GM21723 (cell line): ENCODE measurements at regions not wholly inside any gene's neighbourhood (a gene's known extent, or its start where the extent isn't known, plus 50 kb on each side); places are given as distances from the start of the nearest gene placed in this dataset.

Experiments used
- ATAC-seq: cut with Tn5 transposase; IDR thresholded peaks from one replicate; pipeline ENCODE4 v1.9.1; 2021; ENCODE audit warnings: mild to moderate bottlenecking, moderate library complexity; ENCODE audit not compliant: unreplicated experiment

DNA sequence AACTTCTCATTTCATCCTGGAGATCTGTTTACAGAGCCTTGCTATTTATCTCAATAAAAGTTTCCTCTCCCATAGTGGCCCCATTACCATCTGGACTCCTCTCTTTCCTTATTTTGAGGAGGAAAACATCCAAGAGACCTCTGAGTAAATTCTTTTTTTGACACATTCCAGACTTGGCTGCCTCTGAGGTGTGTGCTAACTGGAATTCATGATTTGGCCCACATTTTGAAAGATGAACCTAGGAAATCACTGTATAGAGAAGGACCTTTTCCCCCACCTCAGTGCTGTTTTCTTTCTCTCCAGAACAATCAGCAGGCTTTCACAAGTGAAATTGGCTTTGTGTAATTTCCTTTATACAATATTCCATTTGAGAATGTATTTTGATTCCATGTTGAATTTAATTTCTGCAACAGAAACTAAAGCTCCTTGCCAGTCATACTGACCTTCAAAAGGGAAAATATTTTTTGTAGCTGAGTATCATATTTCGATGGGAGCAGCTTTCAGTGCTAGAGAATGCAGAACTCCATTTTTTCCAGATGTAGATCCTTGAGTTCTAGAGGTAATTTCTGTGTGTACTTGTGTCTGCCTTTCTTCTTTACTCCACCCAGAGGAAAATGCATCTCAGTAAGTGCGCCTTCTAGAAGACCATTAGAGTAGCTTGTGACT is 244.9 kb upstream of the RGS6 start:
- no peak for ATAC-seq

DNA sequence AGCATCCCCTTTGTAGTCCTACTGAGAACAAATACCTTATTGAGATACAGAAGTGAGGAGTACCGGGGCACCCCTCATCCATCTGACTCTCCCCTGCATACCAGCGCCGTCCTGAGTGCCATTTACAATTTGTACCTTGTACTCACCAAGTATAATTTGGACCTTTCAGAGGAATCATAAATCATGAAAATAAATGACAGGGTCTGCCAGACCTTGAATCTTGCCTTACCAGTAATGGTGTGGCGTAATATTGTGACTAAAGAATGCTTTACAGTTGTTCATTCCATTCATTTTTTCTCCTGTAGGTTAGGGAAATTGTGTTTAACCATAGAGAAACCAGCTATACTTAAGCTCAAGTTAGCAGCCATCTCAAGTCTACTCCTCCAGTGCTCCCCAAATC is 243.7 kb upstream of the RGS6 start:
- no peak for ATAC-seq

DNA sequence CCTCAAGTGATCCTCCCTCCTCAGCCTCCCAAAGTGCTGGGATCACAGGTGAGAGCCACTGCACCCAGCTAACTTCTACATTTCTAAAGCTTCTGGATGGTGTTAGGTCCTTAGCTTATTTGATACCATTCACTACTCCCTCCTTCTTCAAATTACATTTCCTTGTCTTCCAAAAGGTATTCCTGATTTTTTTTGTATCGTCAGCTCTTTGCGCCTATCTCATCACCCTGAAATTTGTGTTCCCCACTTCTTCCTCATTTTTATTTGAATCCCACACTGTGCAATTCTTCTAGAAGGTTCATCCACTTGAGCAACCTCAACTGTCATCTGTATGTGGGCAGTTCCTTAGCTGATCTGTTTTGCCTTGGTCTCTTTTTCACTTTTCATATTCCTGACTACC is 241.8 kb upstream of the RGS6 start:
- no peak for ATAC-seq

DNA sequence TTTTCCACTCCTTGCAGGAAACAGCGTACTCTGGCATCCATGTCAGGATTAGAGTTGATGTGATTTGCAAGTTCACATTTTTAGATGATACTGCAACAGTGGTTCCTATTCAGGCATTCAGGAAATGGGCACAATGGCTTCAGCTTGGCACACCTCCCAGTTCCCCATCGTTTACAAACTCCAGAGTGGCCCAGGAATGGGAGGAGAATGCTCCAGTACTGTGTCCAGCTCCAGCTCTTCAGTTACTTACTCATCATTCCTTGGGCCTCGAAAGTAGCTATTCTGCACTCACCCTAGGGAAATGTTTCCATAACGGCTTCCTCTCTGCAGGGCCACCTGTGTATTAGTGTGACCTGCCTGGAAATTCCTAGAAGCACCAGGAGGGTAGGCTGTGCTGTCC is 239.7 kb upstream of the RGS6 start:
- ATAC-seq, result no peak

DNA sequence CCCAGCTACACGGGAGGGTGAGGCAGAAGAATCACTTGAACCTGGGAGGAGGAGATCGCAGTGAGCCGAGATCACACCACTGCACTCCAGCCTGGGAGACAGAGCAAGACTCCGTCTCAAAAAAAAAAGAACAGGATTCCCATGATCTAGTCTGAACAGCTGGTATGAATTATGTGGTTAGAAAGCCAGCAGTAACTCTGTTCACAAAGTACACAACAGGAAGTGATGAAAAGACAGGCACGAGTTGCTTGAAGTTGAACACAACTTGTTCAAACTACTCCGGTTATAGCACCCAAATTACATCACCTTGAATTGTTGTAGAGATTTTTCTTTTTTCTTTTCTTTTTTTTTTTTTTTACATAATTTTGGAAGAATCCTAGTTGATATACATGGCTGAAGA is 238.8 kb upstream of the RGS6 start:
- no peak for ATAC-seq

DNA sequence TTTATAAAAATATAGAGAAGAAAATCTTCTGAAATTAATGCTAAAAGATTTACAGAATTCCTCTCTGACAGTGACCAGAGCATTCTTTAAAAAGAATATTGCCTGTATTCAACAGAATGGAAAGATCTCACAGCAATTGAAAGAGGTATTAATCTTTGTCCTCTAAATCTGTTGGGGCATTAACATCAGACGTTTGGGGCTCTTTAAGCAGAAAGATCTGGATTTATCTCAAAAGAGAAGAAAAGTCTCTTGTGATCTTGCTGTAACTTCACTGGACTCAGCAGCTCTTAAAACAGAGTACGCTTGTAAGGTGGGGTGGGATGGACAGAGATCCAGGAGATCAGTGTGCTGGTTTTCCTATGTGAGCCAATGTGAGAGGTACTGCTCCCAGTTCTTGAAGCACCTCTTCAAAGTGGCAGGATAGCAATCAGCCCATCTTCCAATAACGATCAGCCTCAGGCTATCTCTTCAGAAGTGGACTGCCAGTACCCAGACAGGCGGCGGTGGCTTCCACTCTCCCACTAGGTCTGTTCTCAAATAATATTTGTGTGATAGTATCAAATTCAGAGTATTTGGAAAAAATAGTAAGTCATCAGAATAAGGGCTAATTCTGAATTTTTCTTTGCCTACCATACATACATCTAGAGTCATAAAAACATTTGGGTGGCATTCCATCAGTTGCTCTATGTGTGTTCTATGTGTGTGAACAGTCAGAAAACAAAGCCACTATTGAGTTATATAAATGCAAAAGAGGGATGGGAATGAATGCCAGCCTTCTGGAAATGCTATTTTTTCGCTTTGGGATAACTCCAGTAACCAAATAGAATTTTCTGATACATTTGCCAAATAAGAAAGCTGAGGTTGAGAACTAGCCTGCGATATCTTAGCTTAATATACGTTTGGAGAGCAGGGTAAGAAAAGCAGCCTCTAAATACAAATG is 237.4 kb upstream of the RGS6 start:
- ATAC-seq, result no peak

DNA sequence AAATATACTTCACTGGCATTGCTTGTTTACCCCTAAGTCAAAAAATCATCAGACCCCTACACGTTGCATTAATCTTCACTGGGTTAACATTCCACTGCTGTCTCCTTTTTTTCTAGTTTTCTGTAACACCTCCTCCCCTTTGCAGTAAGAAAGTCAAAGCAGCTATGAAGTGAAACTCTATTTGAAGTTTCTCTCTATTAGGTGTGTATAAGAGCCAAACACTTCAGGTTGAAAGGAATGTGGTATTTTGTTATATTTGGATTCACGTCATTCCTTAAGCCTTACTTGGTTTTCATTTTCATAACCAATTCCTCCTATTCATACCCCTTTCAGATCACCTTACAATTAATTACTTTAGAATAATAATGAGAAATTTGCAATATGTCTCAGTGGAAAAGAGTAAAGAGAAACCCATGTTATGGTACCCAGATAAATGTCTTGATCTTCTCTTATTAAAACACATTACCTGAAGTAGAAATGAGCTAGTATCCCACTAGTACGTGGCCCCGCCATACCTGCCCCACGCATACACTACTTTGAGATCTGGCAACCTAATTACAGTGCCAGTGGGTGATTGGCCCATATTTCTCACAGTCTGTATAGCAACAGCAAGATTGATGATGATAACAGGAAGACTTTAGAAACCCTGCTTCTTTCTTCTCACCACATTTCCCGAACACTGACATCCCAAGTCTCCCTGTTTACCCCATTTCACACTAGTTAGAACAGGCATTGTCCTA is 236.4 kb upstream of the RGS6 start:
- ATAC-seq, result no peak

DNA sequence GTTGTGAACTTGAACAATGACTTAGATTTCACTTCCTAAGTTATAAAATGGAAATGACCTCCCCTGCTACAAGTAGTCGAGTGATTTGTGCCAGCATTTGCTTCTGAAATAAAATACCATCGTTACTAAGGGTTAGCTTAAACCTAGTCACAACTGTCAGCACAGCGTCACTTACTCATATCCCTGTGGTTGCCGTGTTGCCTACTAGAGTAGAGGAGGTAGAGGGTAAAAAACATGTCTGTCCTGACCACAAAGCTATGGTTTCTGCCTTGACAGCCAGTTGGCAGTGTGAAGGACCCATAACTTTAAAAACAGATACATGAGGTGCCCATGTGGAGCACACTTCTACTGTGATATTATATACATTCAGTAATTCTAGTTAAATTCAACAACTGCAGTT is 234.2 kb upstream of the RGS6 start:
- no peak for ATAC-seq

DNA sequence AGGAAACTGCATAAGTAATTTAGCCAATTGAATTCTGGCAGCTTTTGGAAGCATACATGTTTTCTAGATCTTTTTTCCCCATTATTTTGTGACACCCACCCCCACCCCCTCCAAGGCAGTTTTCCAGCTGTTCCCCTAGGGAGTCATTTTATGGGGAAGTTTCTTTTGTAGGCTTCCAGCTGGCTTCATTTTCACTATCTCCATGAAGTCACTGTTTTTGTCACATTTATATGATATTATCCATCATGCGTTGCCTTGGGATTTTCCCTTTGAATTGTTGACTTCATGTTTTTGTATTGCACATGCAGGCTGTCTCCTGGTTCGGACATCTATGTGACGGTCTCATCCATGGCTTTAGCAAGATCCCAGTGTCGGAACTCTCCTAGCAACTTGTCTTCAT is 233.6 kb upstream of the RGS6 start:
- no peak for ATAC-seq

DNA sequence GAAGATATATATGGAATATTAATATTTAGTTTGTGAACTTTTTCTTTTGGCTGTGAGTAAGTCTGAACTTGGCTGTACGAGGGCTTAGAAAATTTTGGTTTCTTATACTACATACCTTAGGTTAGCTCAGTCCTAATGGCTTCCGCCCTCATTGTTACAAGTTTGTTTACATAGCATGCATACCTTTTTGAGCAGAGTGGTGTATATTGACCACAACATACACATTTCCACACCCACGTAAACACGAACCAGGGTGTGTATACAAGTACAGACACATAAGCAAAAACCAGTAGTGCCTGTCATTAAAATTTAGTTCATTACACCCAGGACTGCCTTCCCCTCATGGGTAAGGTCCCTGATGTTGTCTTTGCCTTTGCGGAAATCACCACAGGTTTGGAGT is 230.2 kb upstream of the RGS6 start:
- ATAC-seq, result no peak

DNA sequence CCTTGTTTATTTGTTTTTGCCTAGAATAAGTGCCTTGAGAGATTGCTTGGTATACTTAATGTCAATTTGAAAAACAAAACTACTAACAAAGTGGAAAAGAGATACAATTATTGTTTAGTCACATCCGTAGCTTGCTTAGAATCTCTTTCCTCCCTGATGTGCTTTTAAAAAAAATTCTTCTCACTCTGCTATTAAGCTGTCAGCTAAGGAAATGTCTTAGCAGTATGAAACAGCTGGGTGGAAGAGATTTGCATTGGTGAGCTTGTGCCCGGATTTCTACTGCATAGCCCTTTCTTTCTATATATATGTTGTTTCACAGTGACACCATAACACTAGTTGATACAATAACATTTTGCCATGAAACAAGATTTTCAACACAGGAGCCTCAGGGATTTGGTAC is 229.4 kb upstream of the RGS6 start:
- ATAC-seq, result no peak

DNA sequence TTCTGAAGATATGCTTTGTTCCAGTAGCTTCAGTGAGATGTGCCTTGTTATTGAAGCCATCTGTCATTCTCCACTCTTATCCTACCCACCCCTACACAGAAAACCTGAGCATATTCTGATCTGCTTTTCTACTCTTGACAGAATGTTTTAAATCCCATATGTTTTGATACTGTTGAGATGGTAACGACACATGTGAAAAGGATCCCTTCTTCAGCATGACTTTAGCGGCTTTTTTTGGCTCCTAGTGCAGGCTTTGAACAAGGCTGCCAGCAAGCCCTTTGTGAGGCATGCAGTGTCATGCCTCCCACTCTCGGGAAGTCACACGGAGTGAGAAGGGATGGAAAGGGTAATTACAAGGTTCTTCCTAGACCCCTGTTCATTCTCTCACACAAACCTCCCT is 228.8 kb upstream of the RGS6 start:
- ATAC-seq, result no peak

DNA sequence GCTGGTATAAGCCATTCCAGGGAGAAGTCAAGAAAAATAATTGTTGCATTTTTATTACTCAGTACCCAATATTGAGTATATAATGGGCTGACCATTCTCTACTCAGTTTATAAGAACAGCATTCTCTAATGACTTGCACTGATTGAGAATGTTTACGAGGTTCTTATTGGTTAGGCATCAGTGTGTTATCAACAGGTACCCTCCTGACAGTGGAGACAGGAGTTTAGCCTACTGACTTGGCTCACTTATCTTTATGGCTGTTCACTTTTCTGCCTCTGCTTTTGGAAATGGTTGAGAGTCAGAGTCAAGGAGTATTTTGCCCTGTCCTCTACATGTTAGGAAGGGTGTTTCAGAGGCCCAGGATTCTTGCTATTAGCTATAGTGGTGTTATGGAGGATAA is 228.0 kb upstream of the RGS6 start:
- no peak for ATAC-seq

DNA sequence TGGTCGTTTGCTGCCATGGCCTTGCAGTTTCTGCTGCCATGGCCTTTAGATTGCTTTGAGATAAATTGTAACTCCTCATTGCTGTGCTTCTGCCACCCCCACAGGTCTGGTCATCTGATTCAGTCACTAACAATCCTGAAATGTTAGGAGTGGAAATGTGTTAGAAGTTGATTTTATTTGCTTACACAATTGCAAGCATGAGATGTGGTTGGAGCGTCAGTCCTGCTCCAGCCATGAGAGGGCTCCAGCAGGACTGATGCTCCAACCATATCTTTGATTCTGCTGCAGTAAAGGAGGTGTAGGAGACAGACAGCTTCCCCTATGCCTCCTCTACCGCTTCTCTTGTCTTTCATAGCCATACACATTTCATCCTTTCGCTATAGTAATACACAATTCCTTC is 226.8 kb upstream of the RGS6 start:
- ATAC-seq, result no peak

DNA sequence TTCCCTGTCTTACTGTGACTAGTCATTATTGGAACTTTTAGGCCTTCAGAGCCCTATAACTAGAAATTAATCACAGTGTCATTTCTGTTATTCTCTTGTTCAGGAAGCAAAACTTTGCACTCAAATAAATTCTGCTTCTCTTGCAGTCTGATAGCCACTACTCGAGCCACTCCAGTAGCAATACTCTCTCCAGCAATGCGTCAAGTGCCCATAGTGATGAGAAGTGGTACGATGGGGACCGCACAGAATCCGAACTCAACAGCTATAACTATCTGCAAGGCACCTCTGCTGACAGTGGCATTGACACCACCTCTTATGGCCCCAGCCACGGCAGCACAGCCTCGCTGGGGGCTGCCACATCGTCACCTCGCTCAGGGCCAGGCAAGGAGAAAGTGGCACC is 223.2 kb upstream of the RGS6 start:
- no peak for ATAC-seq

DNA sequence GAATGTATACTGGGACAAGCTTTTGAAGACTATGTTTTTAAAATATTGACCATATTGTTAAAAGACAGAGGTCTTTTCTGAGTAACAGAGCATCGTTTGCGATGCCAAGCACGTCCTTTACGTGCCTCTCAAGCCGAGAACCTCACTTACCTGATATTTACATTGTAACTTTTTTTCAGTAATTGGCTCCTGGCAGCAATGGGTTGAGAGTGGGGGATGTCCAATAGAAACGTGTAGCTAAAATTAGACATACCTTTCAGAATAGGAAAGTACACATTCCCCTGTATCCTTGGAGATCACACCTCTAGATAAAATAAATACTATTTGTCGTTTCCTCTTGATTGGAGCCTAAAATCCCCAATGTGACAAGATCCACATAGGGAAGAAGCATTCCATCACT is 222.2 kb upstream of the RGS6 start:
- no peak for ATAC-seq

DNA sequence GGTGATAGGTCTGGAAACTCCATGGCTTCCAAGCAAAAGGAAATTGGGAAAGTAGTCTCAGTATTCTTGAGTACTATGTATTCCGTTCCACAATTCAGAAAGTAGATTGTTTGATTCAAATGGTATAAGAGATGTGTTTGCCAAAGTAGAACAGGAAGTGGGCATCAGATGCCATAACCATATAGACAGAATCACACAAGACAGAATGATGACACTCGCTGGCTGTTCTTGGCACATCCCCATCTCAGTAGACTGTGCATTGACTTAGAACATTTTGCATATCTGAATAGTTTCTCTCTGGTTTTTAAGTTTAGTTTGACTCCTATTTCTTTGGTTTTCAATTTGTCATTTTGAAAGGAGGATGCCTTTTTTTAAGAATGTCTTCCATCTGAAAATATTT is 221.1 kb upstream of the RGS6 start:
- ATAC-seq, result no peak

DNA sequence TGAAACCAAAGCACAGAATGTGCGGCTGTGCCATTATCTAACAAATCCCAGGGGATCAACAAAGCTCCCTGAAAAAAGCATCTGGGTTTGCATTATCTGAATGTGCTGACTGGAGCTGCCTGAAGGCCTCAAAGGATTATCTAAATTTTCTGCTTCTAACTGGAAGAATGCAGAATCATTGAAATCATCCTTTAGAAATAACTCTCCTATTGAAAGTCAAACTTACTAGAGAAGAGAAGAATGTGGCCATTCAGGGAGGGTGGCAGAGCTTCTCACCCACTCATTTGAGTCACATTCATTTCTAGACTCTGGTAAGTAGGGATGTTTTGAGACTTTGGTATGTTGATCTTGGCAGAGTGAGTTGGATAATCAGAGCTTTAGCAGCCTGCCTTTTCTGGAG is 220.6 kb upstream of the RGS6 start:
- no peak for ATAC-seq

DNA sequence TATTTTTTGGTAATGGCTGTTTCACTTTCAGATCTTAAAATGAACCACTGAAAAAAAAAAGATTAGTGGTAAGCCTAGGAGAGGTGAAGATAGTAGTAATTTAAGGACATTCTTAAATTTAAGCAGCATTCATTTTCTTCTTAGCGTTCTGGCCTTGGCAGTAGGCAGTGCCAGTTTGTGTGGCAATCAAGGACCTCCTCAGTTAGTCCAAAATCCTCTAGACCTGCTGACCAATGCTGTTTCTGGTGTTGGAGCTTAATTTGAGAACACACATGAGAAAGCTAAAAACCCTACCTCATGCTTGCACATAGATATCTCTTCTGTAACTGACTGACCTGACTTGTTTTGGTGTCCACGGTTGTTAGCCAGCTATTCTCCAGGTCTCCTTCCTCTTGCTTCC is 219.8 kb upstream of the RGS6 start:
- ATAC-seq, result no peak

DNA sequence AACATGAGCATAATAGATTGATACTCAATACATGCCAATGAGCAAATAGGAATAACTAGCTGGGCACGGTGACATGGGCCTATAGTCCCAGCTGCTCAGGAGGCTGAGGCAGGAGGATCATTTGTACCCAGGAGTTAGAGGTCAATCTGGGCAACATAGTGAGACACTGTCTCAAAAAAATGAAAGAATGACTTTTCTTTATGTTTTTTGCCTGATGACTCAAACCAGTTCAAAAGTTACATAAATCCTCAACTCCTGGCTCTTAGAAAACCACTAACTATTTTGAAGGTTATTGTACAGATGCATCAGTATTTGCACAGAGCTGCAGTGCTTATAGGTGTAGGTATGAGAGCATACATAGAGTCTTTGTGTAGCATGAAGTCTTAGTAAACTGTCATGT is 219.2 kb upstream of the RGS6 start:
- ATAC-seq, result no peak

DNA sequence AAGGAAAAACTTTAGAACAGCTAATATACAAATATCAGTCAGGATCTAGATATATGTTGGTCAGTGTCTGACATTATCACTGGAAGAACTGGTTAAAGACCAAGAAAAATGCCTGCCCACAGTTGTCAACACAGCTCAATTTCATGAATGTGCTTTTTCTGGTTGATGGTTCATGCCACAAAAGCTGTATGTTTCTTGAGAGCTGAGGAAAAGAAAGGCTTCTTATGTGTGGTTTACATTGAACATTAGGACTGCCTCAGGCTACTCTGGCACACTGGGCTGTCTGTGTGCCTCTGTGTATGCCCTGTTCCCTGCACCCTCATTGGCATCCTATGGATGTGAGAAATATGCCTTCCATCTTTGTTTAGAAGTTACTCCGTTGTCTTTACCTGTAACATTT is 218.8 kb upstream of the RGS6 start:
- ATAC-seq, result no peak

DNA sequence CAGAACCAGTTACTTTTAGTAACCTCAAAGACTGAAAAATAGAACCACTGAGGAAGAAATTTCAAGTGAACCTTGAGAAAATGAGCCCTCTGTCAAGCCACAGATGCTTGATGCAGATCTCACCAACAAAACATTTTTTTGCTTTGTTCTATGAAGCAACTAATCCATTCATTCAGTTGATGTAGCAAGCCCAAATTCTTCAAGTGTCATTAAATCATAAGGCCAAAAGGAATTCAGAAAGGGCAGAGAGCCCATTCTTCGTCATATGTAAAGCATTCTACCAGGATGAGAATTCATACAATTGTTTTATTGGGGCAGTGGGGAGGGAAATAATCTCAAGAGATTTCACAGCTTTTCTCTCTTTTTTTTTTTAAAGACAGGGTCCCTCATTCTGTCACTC is 218.0 kb upstream of the RGS6 start:
- ATAC-seq, result no peak
